Thyroid gland (tissue), 4 donors: ENCODE measurements at regions not wholly inside any gene's neighbourhood (a gene's known extent, or its start where the extent isn't known, plus 50 kb on each side); places are given as distances from the start of the nearest gene placed in this dataset.

Source experiments
- DNase-seq, 2 donors: peaks; one replicate each; pipeline ENCODE4 v3.0.0-alpha.2; 2019
- H3K27ac ChIP-seq, 3 donors: fragments of 200-600 bp; sonication (generic); 1 replicate in 2 of 3; 2 replicates in 1 of 3; pipeline ENCODE4 v1.5.1; 2016 to 2019; ENCODE audit warnings: mild to moderate bottlenecking in 1 of 3, moderate library complexity in 1 of 3
- H3K27me3 ChIP-seq: fragments of 200-600 bp; sonication (generic); one replicate; pipeline ENCODE4 v1.5.1; 2019
- H3K36me3 ChIP-seq, 2 donors: fragments of 200-600 bp; sonication (generic); one replicate each; pipeline ENCODE4 v1.5.1; 2016 to 2019
- H3K4me1 ChIP-seq, 2 donors: fragments of 200-600 bp; sonication (generic); one replicate each; pipeline ENCODE4 v1.5.1; 2017 to 2019
- H3K4me3 ChIP-seq, 3 donors: fragments of 200-600 bp; sonication (generic); replicated peaks in 1 of 3; 1 replicate in 2 of 3; 2 replicates in 1 of 3; pipeline ENCODE4 v1.5.1; 2016; ENCODE audit warnings: mild to moderate bottlenecking in 1 of 3
- H3K9me3 ChIP-seq: fragments of 200-600 bp; sonication (generic); one replicate; pipeline ENCODE4 v1.5.1; 2017
- POLR2A ChIP-seq, 2 donors: fragments of 450-650 bp; IDR thresholded peaks; one replicate each; pipeline ENCODE4 v1.6.1; 2017; ENCODE audit warnings: antibody characterized with exemption in 2 of 2, mild to moderate bottlenecking in 2 of 2, moderate library complexity in 1 of 2
- WGBS, 2 donors: methylation state at CpG; one replicate each; pipeline ENCODE4 v1.1.5; 2017; 5-methylcytosine and 5-hydroxymethylcytosine counted together
- intact Hi-C: fragments of 100-400 bp; cut with DNase I; formaldehyde crosslinking; loops from one replicate; pipeline ENCODE4 v1.15.1; 2023
- TF ChIP-seq, protein P1 (sequence below), 6 experiments: fragments of 200-600 bp in 3 of 6; fragments of 450-650 bp in 3 of 6; sonication (generic) in 3 of 6; IDR thresholded peaks; one replicate each; pipeline ENCODE4 v1.5.1; 2016 to 2019; ENCODE audit warnings: antibody characterized with exemption in 6 of 6, mild to moderate bottlenecking in 2 of 6, inconsistent platforms in 1 of 6, moderate library complexity in 1 of 6

DNA sequence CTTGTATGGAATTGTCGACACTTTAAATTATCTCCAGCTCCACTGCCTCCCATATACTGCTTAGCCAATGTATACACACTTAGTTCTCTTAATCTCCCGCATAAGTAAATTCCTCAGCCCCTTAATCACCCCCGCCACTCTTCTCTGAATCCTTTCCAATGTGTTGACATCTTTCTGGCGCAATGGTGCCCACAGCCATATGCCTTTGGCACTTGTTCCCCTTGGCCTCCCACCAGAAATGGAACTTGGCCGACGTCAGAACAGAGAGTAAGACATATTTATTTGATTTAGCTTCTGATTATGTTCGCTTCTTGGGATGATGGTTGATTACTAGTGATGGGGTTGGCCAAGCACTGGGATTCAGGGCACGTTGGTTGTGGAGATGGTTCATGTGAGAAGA is 1089.3 kb upstream of the CELF4 start:
- no peak for DNase-seq
- TF ChIP-seq POLR2A (IDR thresholded peaks at IDR 0.05) = no peak
- TF ChIP-seq, protein P1, sequence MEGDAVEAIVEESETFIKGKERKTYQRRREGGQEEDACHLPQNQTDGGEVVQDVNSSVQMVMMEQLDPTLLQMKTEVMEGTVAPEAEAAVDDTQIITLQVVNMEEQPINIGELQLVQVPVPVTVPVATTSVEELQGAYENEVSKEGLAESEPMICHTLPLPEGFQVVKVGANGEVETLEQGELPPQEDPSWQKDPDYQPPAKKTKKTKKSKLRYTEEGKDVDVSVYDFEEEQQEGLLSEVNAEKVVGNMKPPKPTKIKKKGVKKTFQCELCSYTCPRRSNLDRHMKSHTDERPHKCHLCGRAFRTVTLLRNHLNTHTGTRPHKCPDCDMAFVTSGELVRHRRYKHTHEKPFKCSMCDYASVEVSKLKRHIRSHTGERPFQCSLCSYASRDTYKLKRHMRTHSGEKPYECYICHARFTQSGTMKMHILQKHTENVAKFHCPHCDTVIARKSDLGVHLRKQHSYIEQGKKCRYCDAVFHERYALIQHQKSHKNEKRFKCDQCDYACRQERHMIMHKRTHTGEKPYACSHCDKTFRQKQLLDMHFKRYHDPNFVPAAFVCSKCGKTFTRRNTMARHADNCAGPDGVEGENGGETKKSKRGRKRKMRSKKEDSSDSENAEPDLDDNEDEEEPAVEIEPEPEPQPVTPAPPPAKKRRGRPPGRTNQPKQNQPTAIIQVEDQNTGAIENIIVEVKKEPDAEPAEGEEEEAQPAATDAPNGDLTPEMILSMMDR (IDR thresholded peaks at IDR 0.05) = no peak
- Histone ChIP-seq H3K27me3 (no peaks in the 10 kb centered on the region), H3K36me3 (no peaks in the 10 kb centered on the region), H3K9me3 (no peaks in the 10 kb centered on the region), H3K27ac (no peak overlapping the region), H3K4me3 (no peak overlapping the region), H3K4me1 (no peaks in the 10 kb centered on the region)
- 72 to 83% methylated on average over 8 of the region's 8 CpGs for WGBS, 2 donors
- intact Hi-C loops = no loop called here

DNA sequence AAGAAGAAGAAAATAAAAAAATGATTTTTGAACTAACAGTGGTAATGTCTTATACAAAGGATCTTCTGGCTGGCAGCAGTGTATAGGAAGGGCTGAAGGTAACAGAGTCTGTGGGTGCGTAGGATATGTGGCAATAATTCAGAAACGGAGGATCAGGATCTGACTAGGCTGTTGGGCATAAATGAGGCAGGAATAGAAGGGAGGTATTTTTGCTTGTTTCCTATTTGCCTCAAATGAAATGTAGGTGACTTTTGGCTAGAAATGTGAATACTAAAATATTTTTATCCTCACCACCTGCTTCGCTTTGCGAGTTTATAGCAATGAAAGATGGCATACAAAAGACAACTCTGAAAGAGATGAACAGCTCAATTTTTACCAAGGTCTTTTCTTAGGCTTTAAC is 1086.1 kb upstream of the CELF4 start:
- no peak overlapping the region for H3K27ac ChIP-seq
- H3K36me3 ChIP-seq = no peaks in the 10 kb centered on the region
- no peak for TF ChIP-seq POLR2A (IDR thresholded peaks at IDR 0.05)
- TF ChIP-seq, protein P1 (IDR thresholded peaks at IDR 0.05) = no peak
- H3K27me3 ChIP-seq = no peaks in the 10 kb centered on the region
- no peak overlapping the region for H3K4me3 ChIP-seq
- no peaks in the 10 kb centered on the region for H3K9me3 ChIP-seq
- DNase-seq = no peak
- intact Hi-C loops = no loop called here
- 92 to 93% methylated on average over 4 of the region's 4 CpGs for WGBS, 2 donors
- no peaks in the 10 kb centered on the region for H3K4me1 ChIP-seq

DNA sequence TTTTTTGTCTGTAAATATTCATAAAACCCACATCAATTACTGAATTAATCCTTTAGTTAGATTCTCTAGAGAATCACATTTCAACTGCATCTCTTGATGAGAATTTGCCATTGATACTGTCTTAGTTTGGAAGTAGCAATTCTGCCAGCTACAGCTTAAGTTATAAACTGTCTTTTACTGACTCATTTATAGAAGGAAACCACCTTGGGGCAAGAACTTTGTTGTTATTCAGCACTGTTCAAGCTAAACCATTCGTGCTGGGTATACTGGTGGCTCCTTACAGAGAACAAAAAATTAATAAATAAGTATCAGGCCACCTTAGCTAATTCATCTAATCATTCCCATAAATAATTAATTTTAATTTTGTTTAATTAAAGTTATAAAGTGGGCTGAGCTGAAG is 1082.6 kb upstream of the CELF4 start:
- Histone ChIP-seq H3K36me3 (no peaks in the 10 kb centered on the region), H3K9me3 (no peaks in the 10 kb centered on the region), H3K4me3 (no peak overlapping the region), H3K4me1 (no peaks in the 10 kb centered on the region), H3K27me3 (no peaks in the 10 kb centered on the region), H3K27ac (no peak overlapping the region)
- TF ChIP-seq POLR2A (IDR thresholded peaks at IDR 0.05) = no peak
- TF ChIP-seq, protein P1 (IDR thresholded peaks at IDR 0.05) = no peak
- DNase-seq = no peak
- intact Hi-C loops = no loop called here
- 57 to 63% methylated on average over 1 of the region's 1 CpG for WGBS, 2 donors

DNA sequence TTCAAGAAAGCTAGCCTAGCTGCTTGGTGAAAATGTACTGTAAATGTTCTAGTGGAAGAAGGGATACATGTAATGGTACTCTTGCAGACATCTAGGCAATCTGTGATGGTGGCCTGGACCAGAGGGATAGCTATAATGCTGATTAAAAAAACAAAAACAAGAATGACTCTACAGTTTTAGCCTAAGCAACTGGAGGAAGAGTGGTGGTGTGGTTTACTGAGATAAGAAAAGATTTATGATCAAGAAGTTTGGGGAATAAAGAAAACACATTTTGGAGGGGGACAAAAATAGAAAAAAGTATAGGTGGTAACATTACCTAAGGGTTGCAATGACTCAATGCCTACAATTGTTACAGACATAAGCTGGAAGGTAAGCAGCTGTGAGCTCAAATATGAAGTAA is 1080.7 kb upstream of the CELF4 start:
- H3K27me3 ChIP-seq = no peaks in the 10 kb centered on the region
- H3K36me3 ChIP-seq = no peaks in the 10 kb centered on the region
- no peak for DNase-seq
- no peak overlapping the region for H3K4me3 ChIP-seq
- H3K4me1 ChIP-seq = no peaks in the 10 kb centered on the region
- no peak for TF ChIP-seq POLR2A (IDR thresholded peaks at IDR 0.05)
- TF ChIP-seq, protein P1 (IDR thresholded peaks at IDR 0.05) = no peak
- no peaks in the 10 kb centered on the region for H3K9me3 ChIP-seq
- H3K27ac ChIP-seq = no peak overlapping the region
- intact Hi-C loops = no loop called here

DNA sequence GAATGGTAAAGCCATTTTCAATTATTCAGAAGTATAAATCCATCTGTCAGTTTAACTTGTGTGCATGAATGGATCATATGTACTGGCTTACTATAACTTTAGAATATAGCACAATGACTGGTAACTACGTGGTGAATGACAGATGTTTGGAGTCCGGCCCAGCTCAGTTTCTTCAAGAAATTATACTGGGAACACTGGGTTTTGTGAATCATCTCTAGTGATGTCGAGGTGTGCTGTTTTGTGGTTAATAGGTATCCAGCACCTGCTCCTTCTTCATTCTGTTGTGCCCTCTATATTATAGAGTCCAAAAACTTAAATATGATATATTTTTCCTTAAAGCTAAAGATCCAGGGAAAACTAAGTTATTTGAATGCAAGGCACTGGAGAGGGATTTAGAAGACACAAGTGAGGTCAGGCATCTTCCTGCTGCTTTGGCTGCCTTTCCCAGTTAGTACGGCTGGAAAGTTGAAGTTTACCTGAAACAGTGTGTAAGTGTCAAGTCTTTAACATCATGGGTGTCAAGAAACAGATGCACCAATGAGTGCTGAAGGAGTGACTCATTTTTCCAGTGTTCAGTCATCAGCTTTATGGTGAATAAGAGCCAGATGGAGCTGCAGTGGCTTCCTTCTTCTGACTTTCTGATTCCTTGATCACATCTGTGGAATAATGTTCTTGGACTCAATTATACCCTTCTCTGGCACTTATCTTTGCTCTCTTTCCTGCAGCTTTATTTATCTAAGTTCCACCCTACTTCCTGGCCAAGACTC is 1079.5 kb upstream of the CELF4 start:
- TF ChIP-seq, protein P1 (IDR thresholded peaks at IDR 0.05) = no peak
- no peak for TF ChIP-seq POLR2A (IDR thresholded peaks at IDR 0.05)
- no peak overlapping the region for H3K4me3 ChIP-seq
- H3K27me3 ChIP-seq = no peaks in the 10 kb centered on the region
- H3K27ac ChIP-seq = no peak overlapping the region
- H3K4me1 ChIP-seq = no peaks in the 10 kb centered on the region
- DNase-seq = no peak
- WGBS, 2 donors = 82 to 83% methylated on average over 4 of the region's 4 CpGs
- H3K36me3 ChIP-seq = no peaks in the 10 kb centered on the region
- intact Hi-C loops = no loop called here
- H3K9me3 ChIP-seq = no peaks in the 10 kb centered on the region
